HuH-7.5 (cell line): ENCODE measurements at regions not wholly inside any gene's neighbourhood (a gene's known extent, or its start where the extent isn't known, plus 50 kb on each side); places are given as distances from the start of the nearest gene placed in this dataset.

Experiments
- DNase-seq: peaks from one replicate; pipeline ENCODE4 v3.0.0; 2011; ENCODE audit warnings: low spot score

DNA sequence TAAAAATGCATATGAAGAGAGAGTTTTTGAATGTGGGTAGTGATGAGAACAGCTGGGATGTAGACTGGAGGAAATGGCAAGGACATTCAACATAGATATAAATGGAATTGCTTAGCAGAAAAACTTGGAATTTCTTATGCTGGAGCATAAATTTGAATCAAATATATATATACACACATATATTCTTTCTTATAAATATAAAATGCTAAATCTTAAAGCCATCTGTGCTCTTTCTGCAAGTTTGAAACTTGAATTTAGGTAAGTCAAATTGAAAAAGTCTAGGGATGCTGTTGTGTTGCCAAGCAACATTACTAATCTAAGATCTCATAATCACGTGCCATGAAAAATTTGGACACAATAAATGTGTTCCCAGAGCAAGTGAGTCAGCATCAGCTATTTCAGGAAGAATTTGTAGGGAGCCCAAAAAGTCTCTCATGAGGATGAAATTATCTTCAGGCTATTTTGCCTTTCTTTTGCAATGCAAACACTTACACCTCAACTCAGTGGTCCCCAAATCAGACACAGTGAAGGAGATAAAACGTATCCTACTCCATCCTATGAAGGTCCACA, 58.4 kb upstream of the ALDH1A1 start:
- no peak for DNase-seq

DNA sequence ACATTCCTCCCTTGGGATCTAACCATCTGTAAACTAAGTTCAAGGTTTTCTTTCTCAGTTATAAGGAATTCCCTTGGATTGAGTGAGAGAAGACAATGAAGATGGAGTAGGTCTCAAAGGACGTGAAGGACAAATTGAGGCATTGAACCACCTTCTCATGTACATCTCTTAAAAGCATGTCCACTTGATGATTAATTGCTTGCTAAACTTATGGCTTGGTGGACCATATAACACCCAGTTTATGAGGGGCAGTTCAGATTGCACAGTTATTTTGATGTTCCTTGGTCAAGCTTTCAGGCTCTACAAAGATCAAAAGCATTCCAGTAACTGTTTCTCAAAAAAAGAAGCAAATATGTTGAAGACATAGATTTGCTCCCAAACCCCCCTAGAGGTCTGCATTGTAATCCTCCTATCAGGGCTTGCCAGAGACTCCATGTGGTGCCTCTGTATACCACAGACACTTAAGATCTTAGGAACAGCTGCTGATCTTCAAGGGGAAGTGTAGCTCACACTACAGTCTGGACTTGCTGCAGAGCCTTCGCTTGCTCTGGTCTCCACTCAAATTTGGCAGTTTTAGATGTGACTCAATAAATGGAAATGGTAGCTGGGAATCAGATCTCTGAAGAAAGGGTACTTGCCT, 56.9 kb upstream of the ALDH1A1 start:
- no peak for DNase-seq

DNA sequence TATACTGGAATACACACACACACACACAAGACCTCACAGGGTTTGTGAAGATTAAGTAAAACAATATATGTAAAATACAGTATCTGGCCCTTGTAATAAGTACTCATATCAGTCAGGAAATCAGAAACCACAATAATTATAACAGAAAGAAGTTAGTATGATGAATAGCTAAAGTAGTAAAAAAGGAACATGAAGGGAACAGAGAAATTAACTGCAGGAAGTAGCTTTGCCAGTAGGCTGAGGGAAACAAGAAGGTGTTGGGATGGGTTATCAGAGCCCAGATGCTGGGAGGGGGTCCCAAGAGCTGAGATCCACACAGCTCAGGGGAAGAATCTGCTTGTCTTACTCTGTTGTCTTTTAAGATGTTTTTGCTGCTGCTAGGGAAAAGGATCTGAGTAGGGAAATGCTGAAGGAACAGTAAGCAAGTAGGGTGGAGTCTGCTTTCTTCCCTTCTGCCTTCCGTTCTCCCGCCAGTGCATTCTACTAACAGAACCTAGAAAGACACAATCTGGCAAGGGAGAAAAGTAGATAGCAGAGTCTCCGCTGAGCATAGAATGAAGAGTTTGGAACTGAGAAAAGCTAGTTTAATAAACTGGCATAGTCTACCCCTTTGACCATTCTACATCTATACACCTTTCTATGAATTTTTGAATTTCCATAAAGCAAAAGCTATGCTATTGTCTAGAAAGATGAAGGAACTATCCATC, 55.3 kb upstream of the ALDH1A1 start:
- DNase-seq, result no peak

DNA sequence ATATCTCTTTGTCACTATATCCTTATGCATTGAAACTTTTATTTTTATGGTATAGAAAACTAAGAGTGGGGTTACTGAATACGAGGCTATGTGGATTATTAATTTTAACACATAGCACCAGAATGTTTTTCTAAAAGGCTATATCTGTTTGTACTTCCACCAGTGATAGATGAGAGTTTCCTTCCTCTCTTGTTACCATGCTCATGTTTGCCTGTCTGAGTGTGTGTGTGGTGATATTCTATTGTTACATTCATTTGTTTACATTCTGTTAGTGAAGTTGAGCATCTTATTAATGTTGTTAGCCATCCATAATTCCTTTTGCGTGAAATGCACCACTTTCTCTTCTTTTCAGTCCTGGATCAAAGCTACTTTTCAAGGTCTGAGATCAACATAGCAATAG, 54.1 kb upstream of the ALDH1A1 start:
- no peak for DNase-seq
